HCT116 (cell line): ENCODE measurements at regions not wholly inside any gene's neighbourhood (a gene's known extent, or its start where the extent isn't known, plus 50 kb on each side); places are given as distances from the start of the nearest gene placed in this dataset.
"Not testable (repeated sequence)": the region's sequence is repeated elsewhere in the genome, so short reads cannot be mapped to it uniquely, and the experiment has no call there.

Experiments used
- ATF3 ChIP-seq: IDR thresholded peaks from 2 replicates; pipeline ENCODE4 v1.6.1; 2012
- CEBPB ChIP-seq: IDR thresholded peaks from 2 replicates; pipeline ENCODE4 v1.6.1; 2012; ENCODE audit warnings: low read depth
- CTCF ChIP-seq, 3 experiments: fragments of 200-600 bp in 1 of 3; sonication (generic) in 1 of 3; IDR thresholded peaks in 2 of 3; conservative IDR thresholded peaks in 1 of 3; 2 replicates each; pipeline ENCODE4 v1.5.1; 2012 to 2017; ENCODE audit warnings: low read depth in 2 of 3, low read length in 2 of 3, antibody characterized with exemption in 1 of 3, borderline replicate concordance in 1 of 3, control low read depth in 1 of 3, mild to moderate bottlenecking in 1 of 3, mixed read lengths in 1 of 3, mixed run types in 1 of 3, moderate library complexity in 1 of 3; ENCODE audit not compliant: insufficient read depth in 1 of 3
- EGR1 ChIP-seq: IDR thresholded peaks from 2 replicates; pipeline ENCODE4 v1.6.1; 2012; ENCODE audit warnings: low read depth
- EZH2 ChIP-seq: fragments of 200-600 bp; sonication (generic); IDR thresholded peaks from 2 replicates; pipeline ENCODE4 v1.6.1; 2017; ENCODE audit warnings: antibody characterized with exemption, mixed run types
- JUND ChIP-seq: IDR thresholded peaks from 2 replicates; pipeline ENCODE4 v1.6.1; 2012
- MAX ChIP-seq: IDR thresholded peaks from 2 replicates; pipeline ENCODE4 v1.6.1; 2012
- POLR2A ChIP-seq: IDR thresholded peaks from 2 replicates; pipeline ENCODE4 v1.7.0; 2011; ENCODE audit warnings: borderline replicate concordance; ENCODE audit not compliant: insufficient read depth, insufficient read length; ENCODE audit errors: extremely low read depth
- POLR2AphosphoS5 ChIP-seq: IDR thresholded peaks from 2 replicates; pipeline ENCODE4 v1.6.1; 2011; ENCODE audit warnings: mild to moderate bottlenecking, low read depth, low read length, moderate library complexity
- RAD21 ChIP-seq: IDR thresholded peaks from 2 replicates; pipeline ENCODE4 v1.6.1; 2012; ENCODE audit warnings: low read depth, mild to moderate bottlenecking
- SIN3A ChIP-seq: IDR thresholded peaks from 2 replicates; pipeline ENCODE4 v1.6.1; 2012; ENCODE audit warnings: low read depth
- SP1 ChIP-seq: IDR thresholded peaks from 2 replicates; pipeline ENCODE4 v1.6.1; 2012; ENCODE audit warnings: low read depth
- YY1 ChIP-seq: IDR thresholded peaks from 2 replicates; pipeline ENCODE4 v1.6.1; 2011; ENCODE audit warnings: low read length, low read depth, moderate library complexity, mild to moderate bottlenecking; ENCODE audit not compliant: insufficient replicate concordance; ENCODE audit errors: extremely low read depth

- not testable (repeated sequence) for TF ChIP-seq POLR2A; SIN3A; CTCF (IDR thresholded peaks at IDR 0.05 in 2 of 3, conservative IDR thresholded peaks at IDR 0.05 in 1 of 3; ENCODE audit: borderline replicate concordance in 1 of 3, insufficient read depth in 1 of 3, low read depth in 2 of 3, low read length in 2 of 3); RAD21; JUND; MAX; POLR2AphosphoS5; YY1; EZH2; CEBPB; SP1; ATF3; EGR1
These were observed 181.1 kb downstream of the MANEA start for GRCh38 chr6:95758236-95759069.
